ENCODE measurements at regions not wholly inside any gene's neighbourhood (a gene's known extent, or its start where the extent isn't known, plus 50 kb on each side); places are given as distances from the start of the nearest gene placed in this dataset.

DNA sequence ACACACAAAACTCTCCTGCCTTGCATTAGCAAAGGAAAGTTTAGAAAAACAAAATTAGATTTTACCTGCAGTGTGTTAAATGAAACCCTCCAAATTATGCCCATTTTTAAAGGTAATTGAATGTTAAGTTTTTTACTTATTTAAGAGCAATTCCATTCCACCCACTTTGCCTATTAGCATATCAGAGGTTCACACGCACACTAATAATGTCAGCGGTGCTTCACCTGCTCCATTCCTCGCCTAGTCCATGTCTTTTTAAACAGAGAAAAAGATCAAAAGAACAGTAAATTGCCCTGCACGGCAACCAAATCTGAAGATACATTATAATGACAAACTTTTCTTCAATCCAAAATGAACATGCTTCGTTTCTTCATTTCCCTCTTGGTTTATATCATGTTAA, 97.3 kb upstream of the LRRN1 start:
- H3K4me1 Mint-ChIP-seq (ENCODE audit: unreplicated experiment): no peaks in the 10 kb centered on the region
- H3K36me3 Mint-ChIP-seq (ENCODE audit: unreplicated experiment): no peaks in the 10 kb centered on the region
- no peaks in the 10 kb centered on the region for H3K27me3 Mint-ChIP-seq (ENCODE audit: unreplicated experiment)
- H3K9me3 Mint-ChIP-seq (ENCODE audit: unreplicated experiment): peaks cover 10% of the 10 kb centered on the region
- H3K27ac Mint-ChIP-seq (ENCODE audit: unreplicated experiment): no peak overlapping the region
- DNase-seq (ENCODE audit: extremely low spot score, unreplicated experiment): no peak
- TF ChIP-seq, protein P1, sequence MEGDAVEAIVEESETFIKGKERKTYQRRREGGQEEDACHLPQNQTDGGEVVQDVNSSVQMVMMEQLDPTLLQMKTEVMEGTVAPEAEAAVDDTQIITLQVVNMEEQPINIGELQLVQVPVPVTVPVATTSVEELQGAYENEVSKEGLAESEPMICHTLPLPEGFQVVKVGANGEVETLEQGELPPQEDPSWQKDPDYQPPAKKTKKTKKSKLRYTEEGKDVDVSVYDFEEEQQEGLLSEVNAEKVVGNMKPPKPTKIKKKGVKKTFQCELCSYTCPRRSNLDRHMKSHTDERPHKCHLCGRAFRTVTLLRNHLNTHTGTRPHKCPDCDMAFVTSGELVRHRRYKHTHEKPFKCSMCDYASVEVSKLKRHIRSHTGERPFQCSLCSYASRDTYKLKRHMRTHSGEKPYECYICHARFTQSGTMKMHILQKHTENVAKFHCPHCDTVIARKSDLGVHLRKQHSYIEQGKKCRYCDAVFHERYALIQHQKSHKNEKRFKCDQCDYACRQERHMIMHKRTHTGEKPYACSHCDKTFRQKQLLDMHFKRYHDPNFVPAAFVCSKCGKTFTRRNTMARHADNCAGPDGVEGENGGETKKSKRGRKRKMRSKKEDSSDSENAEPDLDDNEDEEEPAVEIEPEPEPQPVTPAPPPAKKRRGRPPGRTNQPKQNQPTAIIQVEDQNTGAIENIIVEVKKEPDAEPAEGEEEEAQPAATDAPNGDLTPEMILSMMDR (IDR thresholded peaks at IDR 0.05): no peak
- H3K4me3 Mint-ChIP-seq (ENCODE audit: unreplicated experiment): no peak overlapping the region

DNA sequence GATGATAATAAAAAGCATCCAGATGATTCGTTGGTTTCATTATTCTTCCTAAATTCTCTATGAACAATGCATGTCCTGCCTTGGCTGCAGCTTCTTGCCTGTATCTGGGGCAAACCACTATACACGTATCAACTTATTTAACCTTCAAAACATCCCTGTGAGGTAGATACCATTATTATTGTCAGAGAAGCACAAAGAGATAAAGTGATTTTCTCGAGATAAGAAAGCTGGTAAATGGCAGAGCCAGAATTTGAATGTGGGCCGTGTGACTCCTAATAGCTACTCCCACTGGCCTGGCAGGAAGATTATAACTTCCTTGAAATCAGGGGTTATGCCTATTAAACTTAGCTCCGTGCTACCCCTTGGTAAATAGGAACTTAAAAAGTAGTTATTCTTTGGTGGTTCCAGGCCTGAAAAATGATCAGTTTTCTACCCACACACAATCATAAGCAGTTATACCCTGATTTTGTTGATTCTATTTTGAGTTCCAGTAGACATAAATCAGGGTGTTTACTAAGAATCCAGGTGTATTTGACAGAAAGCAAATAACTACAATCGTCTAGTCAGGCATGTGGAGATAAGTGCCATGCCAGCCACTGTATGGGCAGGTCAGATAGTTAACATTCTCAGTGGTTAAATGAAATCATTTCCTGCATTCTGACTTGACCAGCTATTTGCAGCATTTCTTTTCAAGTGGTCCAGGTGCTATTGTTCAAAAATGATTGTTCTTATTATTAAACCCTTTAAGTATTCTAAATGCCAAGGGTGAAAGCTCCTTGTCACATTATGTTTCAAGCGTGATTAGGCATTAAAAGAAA, 99.2 kb upstream of the LRRN1 start:
- Mint-ChIP-seq H3K27ac (ENCODE audit: unreplicated experiment) (no peak overlapping the region), H3K36me3 (ENCODE audit: unreplicated experiment) (no peaks in the 10 kb centered on the region), H3K4me1 (ENCODE audit: unreplicated experiment) (no peaks in the 10 kb centered on the region), H3K4me3 (ENCODE audit: unreplicated experiment) (no peak overlapping the region), H3K9me3 (ENCODE audit: unreplicated experiment) (peaks cover 11% of the 10 kb centered on the region), H3K27me3 (ENCODE audit: unreplicated experiment) (no peaks in the 10 kb centered on the region)
- no peak for DNase-seq (ENCODE audit: extremely low spot score, unreplicated experiment)
- TF ChIP-seq, protein P1 (IDR thresholded peaks at IDR 0.05): no peak

DNA sequence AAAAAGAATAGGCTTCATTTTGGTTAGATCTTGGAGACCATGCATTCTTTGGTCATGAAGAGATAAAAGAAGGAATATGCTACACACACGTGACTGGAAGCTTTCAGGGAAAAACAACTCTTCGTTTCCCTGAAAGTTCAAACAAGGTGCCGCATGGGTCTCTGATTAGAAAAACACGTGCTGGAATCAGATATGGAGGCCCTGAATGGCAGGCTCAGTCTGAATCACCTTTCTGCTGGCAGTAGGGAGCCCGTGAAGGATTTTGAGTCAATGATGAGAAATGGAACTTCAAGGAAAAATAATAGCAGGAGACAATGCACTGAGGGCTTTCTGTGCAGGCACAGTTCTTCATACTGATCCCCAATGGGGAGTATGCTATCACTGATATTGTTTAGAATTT, 99.8 kb upstream of the LRRN1 start:
- H3K4me1 Mint-ChIP-seq (ENCODE audit: unreplicated experiment): no peaks in the 10 kb centered on the region
- no peak overlapping the region for H3K4me3 Mint-ChIP-seq (ENCODE audit: unreplicated experiment)
- no peak for DNase-seq (ENCODE audit: extremely low spot score, unreplicated experiment)
- H3K9me3 Mint-ChIP-seq (ENCODE audit: unreplicated experiment): peaks cover 11% of the 10 kb centered on the region
- TF ChIP-seq, protein P1 (IDR thresholded peaks at IDR 0.05): no peak
- H3K27ac Mint-ChIP-seq (ENCODE audit: unreplicated experiment): no peak overlapping the region
- no peaks in the 10 kb centered on the region for H3K27me3 Mint-ChIP-seq (ENCODE audit: unreplicated experiment)
- no peaks in the 10 kb centered on the region for H3K36me3 Mint-ChIP-seq (ENCODE audit: unreplicated experiment)

DNA sequence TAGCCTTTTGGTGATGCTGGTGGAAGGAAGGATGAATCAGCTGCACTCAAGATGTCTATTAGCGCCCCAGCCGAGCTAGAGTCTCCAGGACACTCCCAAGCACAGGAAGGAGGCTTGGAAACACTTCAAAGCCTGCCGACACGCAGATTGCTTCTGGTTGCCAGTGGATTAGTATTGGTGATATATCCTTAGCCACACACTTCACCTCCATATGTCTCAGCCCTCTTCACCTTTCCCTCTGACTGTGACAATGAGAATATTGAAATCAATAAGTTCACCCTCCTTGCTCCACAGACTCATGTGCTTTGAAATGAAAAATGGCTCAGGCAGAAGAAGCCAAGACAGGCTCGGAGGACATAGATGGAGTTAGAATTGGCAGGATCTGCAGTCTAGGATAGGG, 102.9 kb upstream of the LRRN1 start:
- Mint-ChIP-seq H3K27me3 (ENCODE audit: unreplicated experiment) (no peaks in the 10 kb centered on the region), H3K4me3 (ENCODE audit: unreplicated experiment) (no peak overlapping the region), H3K36me3 (ENCODE audit: unreplicated experiment) (no peaks in the 10 kb centered on the region), H3K4me1 (ENCODE audit: unreplicated experiment) (no peaks in the 10 kb centered on the region), H3K27ac (ENCODE audit: unreplicated experiment) (no peak overlapping the region), H3K9me3 (ENCODE audit: unreplicated experiment) (peaks cover 11% of the 10 kb centered on the region)
- TF ChIP-seq, protein P1 (IDR thresholded peaks at IDR 0.05): no peak
- DNase-seq (ENCODE audit: extremely low spot score, unreplicated experiment): no peak

DNA sequence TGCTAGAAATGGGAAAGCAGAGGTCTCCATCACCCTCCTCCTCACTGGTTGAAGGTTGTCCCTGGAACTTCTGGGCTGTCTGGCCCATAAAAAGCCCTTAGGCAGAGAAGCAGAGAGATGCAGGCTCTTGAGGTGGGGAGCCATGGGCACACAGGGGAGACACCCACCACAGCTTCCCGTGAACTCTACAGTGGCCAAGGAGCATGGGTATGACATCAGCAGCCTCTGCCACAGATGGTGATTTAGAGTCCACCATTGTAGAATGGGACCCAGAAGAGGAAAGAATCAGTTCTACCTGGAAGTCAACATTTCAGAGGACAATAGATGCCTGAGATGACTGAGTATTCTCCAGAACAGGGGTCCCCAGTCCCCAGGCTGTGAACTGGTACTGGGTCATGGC, 105.6 kb upstream of the LRRN1 start:
- no peak overlapping the region for H3K4me3 Mint-ChIP-seq (ENCODE audit: unreplicated experiment)
- H3K27me3 Mint-ChIP-seq (ENCODE audit: unreplicated experiment): no peaks in the 10 kb centered on the region
- TF ChIP-seq, protein P1 (IDR thresholded peaks at IDR 0.05): no peak

More for the DNA sequence above, 105.6 kb upstream of the LRRN1 start:
- no peak for DNase-seq (ENCODE audit: extremely low spot score, unreplicated experiment)
- Mint-ChIP-seq H3K36me3 (ENCODE audit: unreplicated experiment) (no peaks in the 10 kb centered on the region), H3K9me3 (ENCODE audit: unreplicated experiment) (peaks cover 9% of the 10 kb centered on the region), H3K27ac (ENCODE audit: unreplicated experiment) (no peak overlapping the region), H3K4me1 (ENCODE audit: unreplicated experiment) (no peaks in the 10 kb centered on the region)
